ENCODE measurements at regions not wholly inside any gene's neighbourhood (a gene's known extent, or its start where the extent isn't known, plus 50 kb on each side); places are given as distances from the start of the nearest gene placed in this dataset.

DNA sequence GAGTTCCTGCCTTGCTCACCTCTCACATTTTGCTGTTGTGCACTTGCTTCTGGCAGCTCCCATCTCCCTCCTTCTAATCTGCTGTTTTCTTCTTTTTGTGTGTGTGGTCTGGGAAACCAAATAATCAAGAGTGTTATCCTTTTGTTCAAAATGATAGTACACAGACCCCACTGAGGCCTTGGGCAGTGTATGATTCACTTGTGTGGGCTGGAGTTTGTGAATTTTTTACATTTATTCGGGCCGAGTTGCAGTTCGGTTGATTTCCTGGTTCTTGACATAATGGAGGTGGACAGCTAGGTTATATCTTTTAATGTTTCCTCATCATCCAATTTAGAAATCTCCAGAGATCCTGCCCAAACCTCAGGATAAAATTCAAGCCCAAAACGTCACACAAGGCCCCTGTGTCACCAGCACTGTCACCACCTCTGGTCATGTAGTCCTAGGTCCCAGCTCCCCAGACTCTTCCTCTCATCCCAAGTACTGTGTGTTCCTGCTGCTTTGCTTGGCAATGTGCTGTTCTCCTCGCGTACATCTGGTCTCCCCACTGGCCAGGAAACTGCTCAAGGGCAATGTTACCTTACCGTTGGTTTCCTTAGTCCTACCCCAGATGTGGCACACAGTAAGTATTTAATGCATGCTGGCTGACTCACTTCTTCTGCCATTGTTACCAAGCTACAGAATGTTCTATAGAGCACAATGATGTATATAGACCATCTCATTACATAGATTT is 55.7 kb upstream of the PHACTR2 start:
- DNase-seq (ENCODE audit: low spot score) = no peak

DNA sequence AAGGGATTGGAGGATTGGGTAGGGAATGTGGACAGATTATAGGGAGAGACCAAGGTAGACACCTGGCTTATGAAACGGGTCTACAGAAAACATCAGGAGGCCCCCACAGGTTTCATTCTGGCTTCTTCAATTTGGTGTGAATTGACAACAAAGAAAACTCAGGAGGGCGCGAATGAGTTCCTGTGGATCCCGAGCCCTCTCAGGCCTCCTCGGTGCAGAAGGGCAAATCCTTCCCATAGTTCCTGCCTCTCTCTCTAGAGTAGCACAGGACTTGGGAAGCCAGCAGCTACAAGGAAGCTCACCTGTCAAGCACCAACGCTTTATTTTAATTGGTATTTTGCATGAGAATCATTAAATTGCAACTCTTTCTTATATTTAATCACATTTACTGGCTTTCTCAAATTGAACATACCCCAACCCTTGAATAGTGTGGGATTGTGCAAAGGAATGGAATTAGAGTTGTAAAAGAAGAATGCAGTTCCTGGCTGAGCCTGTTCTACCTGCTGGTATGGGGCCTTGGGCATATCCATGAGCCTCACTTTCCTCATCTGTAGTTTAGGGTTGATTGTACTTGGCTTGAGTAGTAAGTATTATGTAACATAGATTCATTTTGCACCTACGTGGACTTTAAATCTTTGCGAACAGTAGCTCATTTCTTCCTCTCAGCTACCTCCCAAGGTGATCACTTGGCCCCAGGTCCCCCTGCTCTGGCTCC is 56.4 kb upstream of the PHACTR2 start:
- DNase-seq (ENCODE audit: low spot score) = no peak

DNA sequence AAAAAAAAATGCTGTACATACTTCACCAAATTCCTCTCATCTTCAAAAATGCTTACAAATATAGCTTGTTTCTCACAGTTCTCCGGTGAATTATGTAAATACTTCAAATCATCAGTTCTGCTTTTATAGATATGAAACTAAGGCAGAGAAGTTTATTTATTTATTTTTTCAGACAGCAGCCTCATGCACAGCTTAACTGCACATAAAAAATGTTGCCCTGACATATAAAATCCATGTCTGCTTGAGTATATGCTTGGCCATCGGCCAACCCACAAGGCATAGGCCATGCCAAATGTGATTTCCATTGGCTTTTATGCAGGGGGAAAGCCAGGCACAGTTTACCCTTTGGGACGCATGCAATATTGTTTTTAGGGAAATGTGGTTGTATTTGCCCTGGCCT is 57.3 kb upstream of the PHACTR2 start:
- DNase-seq (ENCODE audit: low spot score) = no peak

DNA sequence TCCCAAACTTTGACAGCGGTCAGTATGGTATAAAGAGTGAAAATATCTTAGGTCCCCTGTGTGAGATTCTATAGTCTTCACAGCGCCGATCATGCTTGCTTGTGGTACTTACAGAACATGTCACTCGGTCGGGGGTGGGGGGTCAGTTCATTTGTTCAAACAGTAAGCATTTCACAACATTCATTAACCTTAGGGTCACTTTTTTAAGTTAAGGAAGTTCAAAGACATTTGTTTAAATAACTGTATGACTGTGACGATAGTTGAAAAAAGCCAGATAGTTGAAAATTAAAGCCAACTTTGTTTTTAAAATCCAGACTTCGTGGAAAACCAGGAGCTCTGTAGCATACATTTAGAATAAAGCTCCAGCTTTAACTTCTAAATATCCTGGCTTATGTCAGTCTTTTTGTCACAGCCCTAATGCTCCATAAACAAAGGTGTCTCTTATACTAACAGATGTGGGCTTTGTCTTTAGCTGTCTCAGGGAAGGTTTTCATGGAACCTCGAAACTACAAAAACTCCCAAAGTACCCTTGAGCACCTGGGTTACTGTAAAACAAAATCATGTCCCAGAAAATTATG is 57.9 kb upstream of the PHACTR2 start:
- no peak for DNase-seq (ENCODE audit: low spot score)

DNA sequence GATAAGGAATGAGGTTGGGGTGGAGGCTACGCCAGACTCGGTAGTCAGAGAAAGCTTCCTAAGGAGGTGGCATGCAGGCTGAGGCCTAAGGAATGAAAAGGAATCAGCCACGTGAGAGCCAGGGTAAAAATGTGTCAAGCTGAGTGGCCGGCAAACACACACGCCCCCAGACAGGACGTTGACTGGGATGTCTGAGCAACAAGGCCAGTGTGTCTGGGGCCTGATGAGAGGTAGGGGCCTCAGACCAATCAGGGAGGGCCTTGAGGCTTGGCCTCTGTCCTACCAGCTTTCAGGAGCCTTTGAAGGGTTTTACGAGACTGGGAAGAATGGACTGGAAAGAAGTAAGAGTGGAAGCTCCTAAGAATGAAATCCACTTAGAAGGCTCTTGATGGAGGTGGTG is 61.0 kb upstream of the PHACTR2 start:
- DNase-seq (ENCODE audit: low spot score) = no peak

DNA sequence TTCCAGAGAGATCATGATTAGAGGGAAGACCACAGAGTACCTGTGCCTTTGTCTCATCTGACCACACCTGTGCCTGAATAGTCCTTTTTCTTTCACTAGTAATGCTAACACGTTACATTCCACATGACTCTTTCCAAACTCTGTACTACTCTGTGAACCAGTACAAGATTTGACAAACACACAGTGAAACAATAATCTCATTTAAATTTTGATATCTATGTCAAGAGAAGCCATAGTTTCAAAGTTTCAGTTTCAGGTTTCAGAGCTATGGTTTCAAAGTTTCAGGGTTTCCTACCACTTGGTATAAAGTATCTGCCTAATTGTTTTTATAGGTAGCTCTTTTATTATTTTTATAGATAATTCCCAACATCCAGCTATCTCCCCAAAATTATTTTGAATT is 62.0 kb upstream of the PHACTR2 start:
- no peak for DNase-seq (ENCODE audit: low spot score)

DNA sequence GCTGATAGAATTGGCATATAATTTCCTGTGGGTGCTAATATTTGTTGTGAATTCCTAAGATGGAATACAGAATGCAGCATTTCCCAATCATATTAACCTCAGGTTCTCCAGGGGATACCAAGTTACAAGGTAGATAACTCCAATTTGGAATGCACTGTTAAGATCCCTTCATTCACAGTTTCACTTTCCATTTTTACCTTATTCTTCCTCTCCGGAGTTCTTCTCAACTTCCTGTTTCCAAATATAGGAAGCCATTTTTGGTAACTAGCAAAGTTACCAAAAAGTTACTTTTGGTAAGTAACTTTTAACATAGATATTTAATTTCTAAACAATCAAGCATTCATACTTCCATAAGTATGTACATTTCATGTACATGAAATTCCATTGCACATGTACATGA is 63.5 kb upstream of the PHACTR2 start:
- DNase-seq (ENCODE audit: low spot score) = no peak

DNA sequence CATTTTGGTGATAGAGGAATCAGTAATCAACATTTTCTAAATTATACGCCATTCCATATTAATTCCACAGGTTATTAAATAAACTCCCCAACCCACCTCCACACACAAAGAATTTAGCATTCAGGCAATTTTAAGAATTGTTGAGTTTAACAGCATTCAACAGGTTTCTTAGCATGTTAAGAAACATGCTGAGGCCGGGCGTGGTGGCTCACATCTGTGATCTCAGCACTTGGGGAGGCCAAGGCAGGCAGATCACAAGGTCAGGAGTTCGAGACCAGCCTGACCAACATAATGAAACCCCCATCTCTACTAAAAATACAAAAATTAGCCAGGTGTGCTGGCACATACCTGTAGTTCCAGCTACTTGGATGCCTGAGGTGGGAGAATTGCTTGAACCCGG is 64.0 kb upstream of the PHACTR2 start:
- no peak for DNase-seq (ENCODE audit: low spot score)

DNA sequence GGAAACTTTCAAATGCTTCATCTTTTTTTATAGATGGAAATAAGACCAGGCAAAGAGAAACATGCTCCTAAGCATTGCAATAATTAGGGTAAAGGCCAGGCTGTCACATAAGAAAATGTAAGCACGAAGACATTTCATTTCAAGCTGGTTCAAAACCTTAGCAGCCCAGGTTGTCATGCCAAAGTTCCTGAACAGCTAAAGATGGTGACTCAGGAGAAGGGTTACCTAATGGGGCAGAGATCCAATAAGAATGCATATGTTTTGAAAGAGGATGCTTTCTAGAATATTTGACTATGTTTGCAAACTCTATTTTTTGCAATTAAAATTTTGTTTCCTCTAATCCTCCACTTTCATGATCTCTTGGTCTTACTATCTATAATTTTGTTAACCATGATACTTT is 65.6 kb upstream of the PHACTR2 start:
- no peak for DNase-seq (ENCODE audit: low spot score)

DNA sequence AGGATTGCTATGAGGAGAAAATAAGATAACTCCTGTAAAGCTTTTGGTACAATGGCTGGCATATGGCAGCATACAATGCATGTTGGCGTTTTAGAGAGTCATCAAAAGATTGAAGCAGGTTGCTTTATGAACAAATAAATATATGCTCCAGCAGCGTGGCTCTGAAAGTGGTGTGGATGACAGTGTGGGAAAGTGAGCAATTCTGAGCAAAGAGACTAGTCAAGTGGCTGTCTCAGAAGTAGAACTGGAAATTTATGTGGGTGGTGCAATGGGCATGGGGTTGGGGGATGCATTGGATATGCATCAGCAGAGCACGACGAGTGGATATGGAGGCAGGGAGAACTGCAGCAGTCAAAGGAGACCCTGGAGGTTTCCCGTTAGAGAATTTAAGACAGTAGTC is 66.2 kb upstream of the PHACTR2 start:
- no peak for DNase-seq (ENCODE audit: low spot score)

DNA sequence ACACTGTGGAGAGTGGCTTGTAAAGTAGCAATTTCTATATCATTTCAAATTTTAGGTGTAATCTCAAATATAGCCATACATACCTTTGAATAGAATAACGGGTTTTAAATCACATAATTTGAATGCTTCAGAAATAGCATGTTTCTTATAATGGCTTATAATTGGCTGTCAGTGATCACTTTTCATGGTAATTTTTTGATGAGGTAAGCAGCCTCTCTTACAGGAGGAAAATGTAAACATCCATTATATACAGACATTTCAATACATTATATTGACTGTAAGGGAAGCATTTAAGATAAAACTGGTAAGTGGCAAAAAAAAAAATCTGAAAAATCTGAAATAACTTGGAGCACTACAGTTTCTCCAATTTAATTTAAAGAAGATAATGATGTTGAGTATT is 67.8 kb upstream of the PHACTR2 start:
- DNase-seq (ENCODE audit: low spot score) = no peak

DNA sequence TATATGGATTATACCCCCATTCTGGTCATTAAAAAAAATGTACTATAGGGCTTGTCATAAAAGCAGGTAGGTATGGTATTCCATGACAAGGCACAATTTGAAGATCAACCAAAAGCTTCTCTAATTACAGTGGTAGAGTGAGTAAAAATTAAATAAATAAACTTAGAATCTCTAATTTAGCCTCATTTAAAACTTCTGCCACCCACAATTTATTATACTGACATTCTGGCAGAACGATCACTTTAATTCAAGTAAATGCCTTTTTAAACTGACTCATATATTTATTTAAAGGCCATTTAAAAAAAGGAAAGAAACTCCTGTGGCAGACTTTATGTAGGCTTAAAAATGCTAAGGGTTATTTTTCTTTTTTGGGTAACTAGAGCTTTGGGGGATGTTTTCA is 68.3 kb upstream of the PHACTR2 start:
- no peak for DNase-seq (ENCODE audit: low spot score)

DNA sequence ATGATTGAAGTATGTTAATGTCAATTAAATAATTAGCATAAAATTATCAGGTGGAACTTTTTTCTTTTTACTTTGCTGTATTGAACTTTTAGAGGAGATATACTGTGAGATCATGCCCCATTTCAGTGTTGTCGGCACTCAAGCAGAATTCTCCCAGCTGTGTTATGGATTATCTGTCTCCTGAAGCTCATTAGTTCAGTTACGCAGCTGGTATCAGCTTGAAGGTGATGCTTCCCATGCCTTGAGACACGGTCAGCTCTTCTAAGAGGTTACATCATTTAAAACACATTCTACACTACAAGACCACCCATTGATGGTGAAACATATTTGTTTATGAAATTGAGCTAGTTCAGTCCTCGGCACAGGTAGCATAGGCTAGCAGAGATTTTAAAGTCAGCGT is 68.9 kb upstream of the PHACTR2 start:
- DNase-seq (ENCODE audit: low spot score) = no peak

DNA sequence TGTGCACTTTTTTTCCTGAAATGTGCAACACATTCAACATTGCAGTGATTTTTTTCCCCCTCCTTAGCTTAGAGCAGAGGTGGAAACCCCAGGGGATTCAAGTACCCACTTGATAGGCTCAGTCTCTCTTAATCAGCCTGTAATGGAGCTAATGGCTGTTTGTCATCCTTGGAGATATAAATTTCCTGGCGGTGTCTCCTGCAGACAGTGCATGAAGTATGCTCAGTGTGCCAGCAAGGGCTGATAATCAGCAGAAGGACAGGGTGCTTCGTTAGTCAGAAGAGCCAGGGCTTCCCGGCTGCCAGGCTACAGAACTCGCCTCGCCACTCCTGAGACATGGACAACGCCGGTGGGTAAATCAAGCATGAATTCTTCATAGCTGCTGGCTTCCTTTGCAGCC is 69.8 kb upstream of the PHACTR2 start:
- DNase-seq (ENCODE audit: low spot score) = no peak

DNA sequence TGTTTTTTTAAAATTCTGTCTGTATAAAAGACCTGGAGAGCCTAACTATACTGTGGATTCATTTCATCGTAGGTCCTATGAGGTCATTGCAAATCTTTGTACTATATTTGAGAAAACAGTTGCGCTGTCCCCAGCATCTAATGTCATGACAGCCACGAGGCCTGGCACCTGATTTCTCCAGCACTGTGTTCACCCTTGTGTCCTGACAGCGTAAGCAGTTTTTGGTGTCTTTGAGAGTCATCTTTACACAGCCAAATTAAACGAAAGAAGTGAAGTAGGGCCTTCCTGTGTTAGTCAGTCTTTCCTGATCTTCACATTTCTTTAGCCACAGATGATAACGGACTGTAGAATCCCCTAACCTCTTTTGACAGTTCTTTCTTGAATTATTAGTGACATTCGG is 70.6 kb upstream of the PHACTR2 start:
- no peak for DNase-seq (ENCODE audit: low spot score)

DNA sequence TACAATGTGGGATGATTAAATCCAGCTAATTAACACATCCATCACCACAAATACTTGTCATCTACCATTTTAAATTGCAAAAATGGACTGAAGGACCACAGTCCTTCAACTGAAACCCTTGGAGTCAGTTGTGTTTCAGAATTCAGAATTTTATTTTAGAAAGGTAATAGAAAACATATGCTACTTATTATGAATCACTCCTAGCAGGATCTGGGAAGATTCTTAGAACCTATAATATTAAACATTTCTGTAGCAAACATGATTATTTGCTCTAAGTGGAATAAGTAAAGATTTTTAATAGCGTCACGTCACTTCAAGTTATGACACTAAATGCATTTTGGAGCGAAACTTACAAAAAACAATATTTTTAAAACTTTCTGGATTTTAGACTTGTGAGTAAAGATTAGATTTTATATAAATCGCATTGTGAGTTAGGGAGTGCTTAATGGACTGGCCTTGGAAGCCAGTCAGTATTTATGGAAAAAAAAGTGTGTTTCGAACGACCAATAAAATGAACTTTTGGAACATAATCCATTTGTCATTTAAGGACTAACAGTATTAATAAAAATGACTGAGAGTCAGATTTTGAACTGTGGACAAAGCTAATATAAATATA is 71.8 kb upstream of the PHACTR2 start:
- DNase-seq (ENCODE audit: low spot score) = no peak

DNA sequence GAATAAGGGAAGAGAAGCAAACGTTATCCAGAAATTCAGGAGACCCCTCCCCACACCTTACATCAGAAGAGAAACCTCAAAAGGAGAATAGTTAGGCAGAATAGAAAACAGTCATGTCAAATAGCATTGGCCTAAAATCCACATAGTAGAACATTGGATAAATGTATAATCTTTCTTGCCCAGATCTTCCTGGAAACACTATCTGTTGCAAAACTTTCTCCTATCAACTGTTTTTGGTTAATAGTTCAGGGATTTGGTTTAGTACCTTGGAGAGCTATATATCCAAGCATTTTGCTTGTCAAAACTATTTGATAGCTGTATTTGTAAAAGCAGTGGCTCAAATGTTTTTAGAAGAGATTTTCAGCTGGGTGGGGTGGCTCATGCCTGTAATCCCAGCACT is 74.3 kb upstream of the PHACTR2 start:
- DNase-seq (ENCODE audit: low spot score) = no peak

DNA sequence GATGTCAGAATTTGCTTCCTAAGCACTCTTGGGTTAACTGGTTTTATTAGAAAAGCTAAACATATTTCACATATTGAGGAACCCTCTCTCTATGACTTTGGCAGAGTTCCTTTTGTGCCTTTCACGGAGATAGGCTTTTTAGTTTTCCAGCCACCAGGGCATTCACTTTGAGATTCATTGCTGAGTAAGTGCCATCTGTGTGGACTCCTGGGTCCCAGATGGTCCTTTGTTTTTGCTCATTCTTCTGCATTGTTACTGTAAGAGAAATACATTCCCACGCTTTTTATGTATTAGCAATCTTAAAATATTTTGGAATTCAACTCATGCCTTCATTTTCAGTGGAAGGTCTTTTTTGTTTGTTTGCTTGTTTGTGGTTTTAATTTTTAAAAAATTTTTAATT is 76.3 kb upstream of the PHACTR2 start:
- DNase-seq (ENCODE audit: low spot score) = no peak

DNA sequence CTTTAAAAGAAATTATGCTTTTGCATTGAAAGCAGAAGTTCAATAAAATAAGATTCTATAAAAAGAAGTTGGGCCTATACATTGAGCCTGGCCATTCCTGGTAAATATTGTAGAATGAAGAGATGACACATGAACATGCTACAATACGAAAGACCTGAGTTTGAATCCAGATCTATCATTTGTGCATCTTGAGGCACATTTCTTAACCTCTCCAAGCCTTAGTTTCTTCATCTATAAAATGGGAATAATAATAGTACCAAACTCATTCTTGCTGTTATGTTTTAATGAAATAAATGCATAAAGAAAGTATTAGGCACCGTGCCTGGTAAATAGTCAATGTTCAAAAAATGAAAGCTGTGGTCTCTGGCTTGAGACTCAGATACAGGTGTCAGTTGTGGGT is 76.9 kb upstream of the PHACTR2 start:
- DNase-seq (ENCODE audit: low spot score) = no peak

DNA sequence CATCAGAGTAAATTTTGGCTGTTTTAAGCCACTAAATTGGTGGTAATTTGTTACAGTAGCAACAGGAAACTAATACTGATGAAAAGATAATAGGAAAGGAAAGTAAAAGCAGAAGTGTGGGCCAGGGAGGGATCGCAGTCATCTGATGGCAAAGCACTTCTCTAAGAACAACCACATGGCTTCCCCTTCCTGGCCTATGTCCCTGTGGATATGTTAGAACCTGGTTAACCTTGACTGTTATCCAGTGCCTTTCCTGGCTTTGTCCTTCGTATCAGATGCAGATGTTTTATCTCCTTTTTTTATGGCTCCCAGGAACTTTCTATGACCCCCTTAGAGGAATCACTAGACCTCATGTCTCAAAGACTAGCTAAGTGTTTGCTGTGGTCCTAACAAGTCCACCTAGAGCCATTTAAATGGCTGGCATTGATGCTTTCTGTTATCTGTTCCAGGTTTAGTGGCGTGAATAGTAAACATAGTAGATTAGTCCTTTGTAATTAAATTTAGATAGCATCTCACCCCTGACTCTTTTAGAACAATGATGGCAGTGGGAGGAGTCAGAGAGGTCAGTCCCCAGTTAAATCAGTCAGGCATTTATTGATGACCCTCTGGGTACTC is 79.2 kb upstream of the PHACTR2 start:
- no peak for DNase-seq (ENCODE audit: low spot score)

DNA sequence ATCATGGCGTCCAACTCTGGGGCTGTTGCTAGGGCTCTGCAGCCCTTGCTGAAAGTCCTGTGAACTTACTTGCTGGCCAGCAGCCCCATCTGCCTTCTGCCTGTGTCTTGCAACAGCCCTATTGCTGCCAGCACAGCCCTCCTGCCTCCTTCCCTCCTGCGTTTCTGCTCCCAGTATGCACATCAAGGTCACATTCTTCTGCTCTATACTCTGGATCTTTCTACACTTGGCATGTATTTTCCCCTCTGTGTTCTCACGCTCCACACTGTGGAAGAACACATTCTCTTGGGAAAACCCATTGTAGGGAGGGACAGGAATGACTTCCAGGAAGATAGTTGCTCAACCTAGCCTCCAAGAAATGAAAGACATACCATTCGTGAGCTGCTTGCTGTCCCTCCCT is 80.9 kb upstream of the PHACTR2 start:
- DNase-seq (ENCODE audit: low spot score) = no peak

DNA sequence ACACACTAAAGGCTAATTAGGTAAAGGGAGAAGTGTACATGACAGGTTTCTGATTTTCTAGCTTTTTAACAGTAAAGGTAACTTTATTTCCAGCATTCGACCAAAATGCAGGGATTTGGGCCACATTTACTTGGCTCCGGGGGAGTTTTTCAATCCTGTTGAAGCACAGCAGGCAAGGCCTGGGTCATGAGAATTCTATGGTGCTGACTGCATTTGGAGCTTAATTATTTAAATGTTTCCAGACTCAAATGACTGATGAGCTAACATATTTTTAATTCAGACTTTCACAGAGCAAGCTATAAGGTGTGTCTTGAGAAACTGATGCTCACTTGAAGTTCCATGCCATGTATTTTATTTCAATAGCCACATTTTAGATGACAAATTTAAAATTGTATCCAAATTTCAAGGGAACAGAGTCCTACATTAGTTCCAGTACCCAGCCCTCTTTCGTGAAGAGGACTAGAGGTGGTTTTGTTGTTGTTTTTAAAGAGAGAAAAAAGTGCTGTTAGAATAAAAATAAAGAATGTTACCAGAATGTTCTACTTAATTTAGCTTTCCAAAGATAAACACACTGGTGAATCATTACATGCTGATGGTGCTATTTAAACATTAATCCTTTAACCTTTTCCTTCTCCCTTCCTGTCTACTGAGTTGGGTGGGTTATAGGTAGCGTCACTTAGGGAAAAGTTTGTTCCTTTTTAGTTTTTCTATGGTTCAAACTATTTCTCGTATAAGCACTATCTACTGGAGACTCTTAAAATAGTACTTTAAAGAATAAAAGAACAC is 82.3 kb upstream of the PHACTR2 start:
- DNase-seq (ENCODE audit: low spot score) = no peak

All from HT-29 (cell line).